K562 (cell line): ENCODE measurements at regions not wholly inside any gene's neighbourhood (a gene's known extent, or its start where the extent isn't known, plus 50 kb on each side); places are given as distances from the start of the nearest gene placed in this dataset.

Source experiments
- ATAC-seq: fragments of 200-7000 bp; cut with Tn5 transposase; 3 replicates; pipeline ENCODE4 v1.9.1; 2020; ENCODE audit warnings: moderate library complexity
- BruUV-seq: library from RNA; stranded (reverse); fragments of 400-500 nt; replicated peaks from 2 replicates; lab custom pipeline; 2021; lab: Mats Ljungman, UMichigan
- CTCF ChIA-PET: fragments of 300-600 bp; formaldehyde crosslinking; extraction: SDS; loops from one replicate; lab custom pipeline; 2021; ENCODE audit warnings: low intra/inter-chr PET ratio; lab: Yijun Ruan, JAX
- POLR2A ChIA-PET: fragments of 300-600, 350-650 bp; sonication (Branson Sonifier 250); formaldehyde crosslinking; extraction: SDS; loops from one replicate; lab custom pipeline; 2021; ENCODE audit warnings: antibody characterized with exemption, inconsistent platforms; lab: Yijun Ruan, JAX
- DNase-seq, 4 experiments: peaks; one replicate each; pipeline versions ENCODE4 v3.0.0 to v3.0.0-alpha.2; 2011 to 2018; ENCODE audit warnings: low spot score in 3 of 4, mixed read lengths in 3 of 4; ENCODE audit errors: extremely low read depth in 1 of 4
- FAIRE-seq: peaks from 2 replicates; lab custom pipeline; 2011; peaks lifted over from hg19 to GRCh38; lab: Jason Lieb, UNC
- H2AFZ ChIP-seq: 2 replicates; pipeline ENCODE4 v1.6.0; 2011; ENCODE audit warnings: low read depth, low read length, control low read depth, inconsistent platforms
- H3K27ac ChIP-seq: fragments of 200-600 bp; 3 replicates; pipeline ENCODE4 v1.8.0; 2011; ENCODE audit warnings: low read depth, mild to moderate bottlenecking, control low read depth, inconsistent platforms, low read length, moderate library complexity, mixed read lengths; ENCODE audit errors: extremely low read depth
- H3K27me3 ChIP-seq, 2 experiments: fragments of 300-600 bp in 1 of 2; 2 replicates in 1 of 2; 3 replicates in 1 of 2; pipeline versions ENCODE4 v1.6.0 to v1.8.0; 2011; ENCODE audit warnings: inconsistent platforms in 2 of 2, low read length in 2 of 2, mild to moderate bottlenecking in 1 of 2, mixed read lengths in 1 of 2, moderate library complexity in 1 of 2; ENCODE audit not compliant: control insufficient read depth in 2 of 2, insufficient read depth in 2 of 2
- H3K36me3 ChIP-seq: fragments of 300-600 bp; 3 replicates; pipeline ENCODE4 v1.8.0; 2011; ENCODE audit warnings: mild to moderate bottlenecking, low read length, inconsistent platforms; ENCODE audit not compliant: control insufficient read depth, insufficient read depth
- H3K4me1 ChIP-seq, 2 experiments: fragments of 200-600 bp in 1 of 2; replicated peaks in 1 of 2; 2 replicates in 1 of 2; 3 replicates in 1 of 2; pipeline versions ENCODE4 v1.5.1 to v1.8.0; 2011; ENCODE audit warnings: inconsistent platforms in 2 of 2, low read length in 2 of 2, mild to moderate bottlenecking in 1 of 2, mixed read lengths in 1 of 2, moderate library complexity in 1 of 2; ENCODE audit not compliant: control insufficient read depth in 2 of 2, insufficient read depth in 2 of 2
- H3K4me2 ChIP-seq: 2 replicates; pipeline ENCODE4 v1.6.1; 2011; ENCODE audit warnings: low read length, control low read depth, inconsistent platforms, mixed read lengths; ENCODE audit not compliant: insufficient read depth
- H3K4me3 ChIP-seq: fragments of 200-600 bp; sonication (generic), shearing (Covaris generic); 2 replicates; pipeline ENCODE4 v1.5.1; 2016; ENCODE audit warnings: control low read depth, inconsistent platforms
- H3K79me2 ChIP-seq: fragments of 200-600 bp; 3 replicates; pipeline ENCODE4 v1.8.0; 2011; ENCODE audit warnings: low read length, inconsistent platforms; ENCODE audit not compliant: control insufficient read depth, insufficient read depth
- H3K9ac ChIP-seq, 2 experiments: 2 replicates each; pipeline versions ENCODE4 v1.6.0 to v1.6.1; 2011; ENCODE audit warnings: low read depth in 2 of 2, low read length in 2 of 2, control low read depth in 1 of 2, inconsistent platforms in 1 of 2, mild to moderate bottlenecking in 1 of 2, mixed read lengths in 1 of 2; ENCODE audit not compliant: insufficient read depth in 1 of 2
- H3K9me1 ChIP-seq: one replicate; pipeline ENCODE4 v1.6.0; 2011; ENCODE audit warnings: inconsistent platforms, mild to moderate bottlenecking, low read length, moderate library complexity; ENCODE audit not compliant: control insufficient read depth, insufficient read depth
- H3K9me3 ChIP-seq: replicated peaks from 2 replicates; pipeline ENCODE4 v1.5.1; 2011; ENCODE audit warnings: low read depth, low read length, inconsistent platforms; ENCODE audit not compliant: control insufficient read depth, insufficient read depth
- H4K20me1 ChIP-seq: replicated peaks from 2 replicates; pipeline ENCODE4 v1.6.1; 2011; ENCODE audit warnings: low read length, inconsistent platforms, mixed read lengths; ENCODE audit not compliant: control insufficient read depth, insufficient read depth
- ZFX ChIP-seq: sonication (generic); formaldehyde crosslinking; IDR thresholded peaks from 2 replicates; pipeline ENCODE4 v1.8.0; 2022; ENCODE audit warnings: mild to moderate bottlenecking, missing genetic modification reagents, moderate library complexity
- ZNF512 ChIP-seq: IDR thresholded peaks from 2 replicates; pipeline ENCODE4 v1.6.1; 2016; ENCODE audit warnings: missing genetic modification characterization, missing compliant biosample characterization
- WGBS: fragments of 100-300 bp; shearing (Covaris generic); methylation state at CpG from one replicate; pipeline ENCODE4 v1.1.6; 2016; ENCODE audit warnings: low coverage, mixed read lengths; ENCODE audit not compliant: insufficient coverage; ENCODE audit errors: missing lambda C conversion rate; 5-methylcytosine and 5-hydroxymethylcytosine counted together
- in situ Hi-C: fragments of 300-500 bp; cut with MboI; formaldehyde crosslinking; loops from 4 replicates; pipeline ENCODE4 v1.15.0; 2018; ENCODE audit warnings: inconsistent platforms, mixed read lengths
- intact Hi-C: fragments of 100-400 bp; cut with micrococcal nuclease; formaldehyde crosslinking; loops from 2 replicates; pipeline ENCODE4 v1.14.2; 2022

DNA sequence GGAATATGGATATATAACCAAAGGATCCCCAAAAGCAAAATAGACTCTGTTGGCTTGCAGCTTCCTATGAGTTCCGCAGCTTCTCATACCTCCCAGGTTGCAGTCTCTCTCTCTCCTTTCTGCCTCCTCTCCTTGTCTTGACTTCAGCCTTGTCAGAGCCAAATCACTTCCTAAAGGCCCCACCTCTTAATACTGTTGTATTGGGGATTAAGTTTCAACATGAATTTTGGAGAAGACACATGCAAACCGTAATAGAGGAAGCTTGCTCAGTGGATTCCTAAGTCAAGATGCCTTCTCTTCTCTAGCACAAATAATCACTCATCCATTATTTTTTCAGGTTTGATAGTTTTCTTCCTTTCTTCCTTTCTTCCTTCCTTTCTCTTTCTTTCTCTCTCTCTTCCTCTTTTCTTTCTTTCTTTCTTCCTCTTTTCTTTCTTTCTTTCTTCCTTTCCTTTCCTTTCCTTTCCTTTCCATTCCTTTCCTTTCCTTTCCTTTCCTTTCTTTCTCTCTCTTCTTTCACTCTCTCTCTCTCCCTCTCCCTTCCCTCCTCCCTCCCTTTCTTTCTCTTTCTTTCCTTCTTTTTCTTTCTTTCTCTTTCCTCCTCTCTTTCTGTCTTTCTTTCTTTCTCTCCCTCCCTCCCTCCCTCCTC lies 411.3 kb upstream of the TPM1 start:
- Histone ChIP-seq H2AFZ (no peak overlapping the region), H4K20me1 (no peaks in the 10 kb centered on the region; the same call in 1 of the 2 replicates), H3K27me3 (peaks cover 0 to 6% of the 10 kb centered on the region in 2 experiments; a peak in 2 of 5 replicates), H3K36me3 (no peaks in the 10 kb centered on the region), H3K27ac (no peak overlapping the region), H3K9me1 (no peaks in the 10 kb centered on the region), H3K4me3 (no peak overlapping the region), H3K4me1 (no peaks in the 10 kb centered on the region), H3K79me2 (no peaks in the 10 kb centered on the region), H3K4me2 (no peak overlapping the region), H3K9me3 (no peaks in the 10 kb centered on the region), H3K9ac (no peak overlapping the region)
- in situ Hi-C loops, result no loop called here
- BruUV-seq, result no TSS peak
- ChIA-PET POLR2A (no interaction called here), CTCF (no interaction called here)
- intact Hi-C loops, result no loop called here
- WGBS, result 4% methylated on average over 2 of the region's 2 CpGs
- TF ChIP-seq ZNF512 (tag), result peak; percentile 85
- no peak for TF ChIP-seq ZFX
- DNase-seq, result no peak
- ATAC-seq, result no peak
- FAIRE-seq, result peak; percentile 44
